ENCODE measurements at regions not wholly inside any gene's neighbourhood (a gene's known extent, or its start where the extent isn't known, plus 50 kb on each side); places are given as distances from the start of the nearest gene placed in this dataset.
"Not testable (repeated sequence)": the region's sequence is repeated elsewhere in the genome, so short reads cannot be mapped to it uniquely, and the experiment has no call there.

GRCh38 chr12:23259558-23259957 lies 634.6 kb downstream of the ETNK1 start:
- no peak for DNase-seq (ENCODE audit: low spot score)

- DNase-seq (ENCODE audit: low spot score), result no peak
Observed at GRCh38 chr12:23262670-23263069, 637.7 kb downstream of the ETNK1 start.

GRCh38 chr12:23277831-23278230 lies 652.9 kb downstream of the ETNK1 start:
- no peak for DNase-seq (ENCODE audit: low spot score)

GRCh38 chr12:23281295-23281694 lies 656.3 kb downstream of the ETNK1 start:
- no peak for DNase-seq (ENCODE audit: low spot score)

GRCh38 chr12:23282701-23283100 lies 657.7 kb downstream of the ETNK1 start:
- no peak for DNase-seq (ENCODE audit: low spot score)

- DNase-seq (ENCODE audit: low spot score), result not testable (repeated sequence)
Observed at GRCh38 chr12:23285764-23286530, 661.0 kb downstream of the ETNK1 start.

- no peak for DNase-seq (ENCODE audit: low spot score)
Observed at GRCh38 chr12:23290627-23291330, 658.7 kb downstream of the SOX5 start.

GRCh38 chr12:23303220-23303619 lies 646.2 kb downstream of the SOX5 start:
- DNase-seq (ENCODE audit: low spot score), result no peak

- DNase-seq (ENCODE audit: low spot score), result no peak
Observed at GRCh38 chr12:23303821-23304220, 645.6 kb downstream of the SOX5 start.

- no peak for DNase-seq (ENCODE audit: low spot score)
Observed at GRCh38 chr12:23333938-23334337, 615.5 kb downstream of the SOX5 start.

- DNase-seq (ENCODE audit: low spot score), result no peak
Observed at GRCh38 chr12:23335593-23335992, 613.9 kb downstream of the SOX5 start.

- no peak for DNase-seq (ENCODE audit: low spot score)
Observed at GRCh38 chr12:23337213-23337612, 612.3 kb downstream of the SOX5 start.

- DNase-seq (ENCODE audit: low spot score), result no peak
Observed at GRCh38 chr12:23340351-23340750, 609.1 kb downstream of the SOX5 start.

- DNase-seq (ENCODE audit: low spot score), result no peak
Observed at GRCh38 chr12:23342407-23342806, 607.1 kb downstream of the SOX5 start.

GRCh38 chr12:23349564-23349963 lies 599.9 kb downstream of the SOX5 start:
- no peak for DNase-seq (ENCODE audit: low spot score)

GRCh38 chr12:23350808-23351207 lies 598.7 kb downstream of the SOX5 start:
- no peak for DNase-seq (ENCODE audit: low spot score)

- DNase-seq (ENCODE audit: low spot score), result no peak
Observed at GRCh38 chr12:23352670-23353069, 596.8 kb downstream of the SOX5 start.

GRCh38 chr12:23354800-23355199 lies 594.7 kb downstream of the SOX5 start:
- no peak for DNase-seq (ENCODE audit: low spot score)

- no peak for DNase-seq (ENCODE audit: low spot score)
Observed at GRCh38 chr12:23356440-23356839, 593.0 kb downstream of the SOX5 start.

GRCh38 chr12:23356927-23357708 lies 592.4 kb downstream of the SOX5 start:
- no peak for DNase-seq (ENCODE audit: low spot score)

GRCh38 chr12:23359975-23360701 lies 589.3 kb downstream of the SOX5 start:
- no peak for DNase-seq (ENCODE audit: low spot score)

GRCh38 chr12:23361971-23362370 lies 587.5 kb downstream of the SOX5 start:
- DNase-seq (ENCODE audit: low spot score), result no peak
